ENCODE measurements at regions not wholly inside any gene's neighbourhood (a gene's known extent, or its start where the extent isn't known, plus 50 kb on each side); places are given as distances from the start of the nearest gene placed in this dataset.
"Not testable (repeated sequence)": the region's sequence is repeated elsewhere in the genome, so short reads cannot be mapped to it uniquely, and the experiment has no call there.

DNA sequence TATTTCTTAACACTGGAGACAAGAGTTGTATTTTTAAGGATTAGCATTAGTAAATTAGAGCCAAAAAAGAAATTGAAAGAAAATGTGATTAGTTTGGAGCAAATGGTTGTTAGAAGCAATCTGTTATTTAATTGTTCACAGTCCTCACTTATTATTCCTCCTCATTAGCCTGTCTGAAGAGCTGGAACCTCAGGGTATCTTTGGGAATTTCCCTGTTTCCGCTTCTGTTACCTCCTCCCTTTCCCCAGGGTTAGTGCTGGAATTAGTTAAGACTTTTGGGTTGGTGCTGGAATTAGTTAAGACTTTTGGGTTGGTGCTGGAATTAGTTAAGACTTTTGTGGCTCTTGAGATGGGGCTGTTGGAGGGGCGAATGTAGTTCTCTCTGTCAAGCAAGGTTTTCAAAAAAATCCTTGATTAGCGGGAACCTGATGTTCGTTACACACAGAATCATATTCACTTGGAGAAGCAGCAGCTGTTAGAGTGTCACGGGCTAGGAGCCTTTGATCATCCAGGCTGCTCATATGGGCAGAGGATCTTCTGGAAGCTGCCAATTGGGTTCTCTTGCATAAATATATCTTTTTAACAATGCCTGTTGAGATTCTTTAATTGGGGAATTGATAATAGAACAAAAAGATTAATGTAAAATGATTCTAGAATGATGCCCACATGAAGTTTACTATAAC lies 251.0 kb upstream of the NPSR1 start:
- no peak overlapping the region for H3K27ac Mint-ChIP-seq
- H3K4me1 Mint-ChIP-seq (ENCODE audit: low read depth), result no peaks in the 10 kb centered on the region
- no peak overlapping the region for H3K4me3 Mint-ChIP-seq
- peaks cover 18% of the 10 kb centered on the region for H3K9me3 Mint-ChIP-seq
- no peaks in the 10 kb centered on the region for H3K27me3 Mint-ChIP-seq
- no peaks in the 10 kb centered on the region for H3K36me3 Mint-ChIP-seq (ENCODE audit: low read depth)
- intact Hi-C loops (cut with micrococcal nuclease), result no loop called here

DNA sequence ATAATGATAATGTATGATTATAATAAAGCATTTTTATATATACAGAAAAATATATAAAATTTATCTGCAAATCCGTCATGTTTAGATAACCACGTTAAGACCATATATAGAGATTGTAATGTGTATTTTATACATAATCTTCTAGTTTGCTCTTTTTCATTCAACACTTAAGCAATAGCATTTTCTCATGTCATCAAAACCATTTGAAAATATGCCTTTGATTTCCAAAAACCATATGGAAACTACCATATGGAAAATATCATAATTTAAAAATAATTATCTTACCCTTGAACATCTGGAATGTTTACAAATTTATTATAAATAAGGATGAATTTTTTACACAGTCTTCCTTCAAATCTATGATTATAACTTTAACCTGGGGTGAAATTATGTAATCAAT lies 250.4 kb upstream of the NPSR1 start:
- intact Hi-C loops (cut with micrococcal nuclease), result no loop called here
- Mint-ChIP-seq H3K27ac (no peak overlapping the region), H3K27me3 (no peaks in the 10 kb centered on the region), H3K4me1 (ENCODE audit: low read depth) (no peaks in the 10 kb centered on the region), H3K9me3 (peaks cover 21% of the 10 kb centered on the region), H3K36me3 (ENCODE audit: low read depth) (no peaks in the 10 kb centered on the region), H3K4me3 (no peak overlapping the region)

DNA sequence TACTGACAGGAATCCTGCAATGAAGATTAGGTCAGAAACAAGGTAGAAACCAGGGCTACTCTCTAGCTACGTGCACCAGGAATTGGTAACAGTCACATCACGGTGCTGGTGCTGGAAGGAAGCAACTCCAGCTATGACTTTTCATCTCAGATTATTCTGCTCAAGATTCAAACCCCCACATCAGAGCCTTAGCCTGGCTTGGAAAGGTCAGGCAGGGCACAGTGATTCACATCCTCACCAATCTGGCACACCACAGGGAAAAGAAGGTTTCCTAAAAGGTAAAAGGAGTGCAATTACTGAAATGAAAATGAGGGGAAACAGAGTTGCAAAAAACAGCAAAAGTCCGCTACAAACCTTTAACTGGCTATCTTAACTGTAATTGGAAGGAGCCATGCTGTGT lies 240.2 kb upstream of the NPSR1 start:
- no peak overlapping the region for H3K4me3 Mint-ChIP-seq
- intact Hi-C loops (cut with micrococcal nuclease), result no loop called here
- H3K9me3 Mint-ChIP-seq, result peaks cover 15% of the 10 kb centered on the region
- H3K27ac Mint-ChIP-seq, result no peak overlapping the region
- no peaks in the 10 kb centered on the region for H3K36me3 Mint-ChIP-seq (ENCODE audit: low read depth)
- H3K27me3 Mint-ChIP-seq, result no peaks in the 10 kb centered on the region
- no peaks in the 10 kb centered on the region for H3K4me1 Mint-ChIP-seq (ENCODE audit: low read depth)

DNA sequence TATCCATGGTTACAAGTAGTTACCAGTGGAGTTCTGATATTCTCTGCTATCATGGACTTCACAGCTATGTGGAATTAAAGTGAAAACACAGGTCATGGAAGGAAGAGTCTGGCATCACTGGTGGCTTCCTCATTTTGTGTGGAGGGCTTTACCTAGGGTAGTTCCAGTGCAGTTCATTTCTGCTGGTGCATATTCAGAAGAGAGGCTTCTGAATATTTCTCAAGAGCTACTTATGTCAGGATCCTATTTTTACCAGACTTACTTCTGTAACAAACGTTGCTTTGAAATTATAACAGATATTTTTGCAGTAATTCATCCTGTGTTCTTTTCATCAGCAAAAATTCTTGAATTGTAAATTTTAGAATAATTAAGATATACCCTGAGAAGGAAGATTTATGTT lies 236.5 kb upstream of the NPSR1 start:
- no peaks in the 10 kb centered on the region for H3K27me3 Mint-ChIP-seq
- H3K4me1 Mint-ChIP-seq (ENCODE audit: low read depth), result no peaks in the 10 kb centered on the region
- H3K36me3 Mint-ChIP-seq (ENCODE audit: low read depth), result no peaks in the 10 kb centered on the region
- H3K4me3 Mint-ChIP-seq, result no peak overlapping the region
- H3K9me3 Mint-ChIP-seq, result peaks cover 7% of the 10 kb centered on the region
- no peak overlapping the region for H3K27ac Mint-ChIP-seq
- intact Hi-C loops (cut with micrococcal nuclease), result no loop called here

DNA sequence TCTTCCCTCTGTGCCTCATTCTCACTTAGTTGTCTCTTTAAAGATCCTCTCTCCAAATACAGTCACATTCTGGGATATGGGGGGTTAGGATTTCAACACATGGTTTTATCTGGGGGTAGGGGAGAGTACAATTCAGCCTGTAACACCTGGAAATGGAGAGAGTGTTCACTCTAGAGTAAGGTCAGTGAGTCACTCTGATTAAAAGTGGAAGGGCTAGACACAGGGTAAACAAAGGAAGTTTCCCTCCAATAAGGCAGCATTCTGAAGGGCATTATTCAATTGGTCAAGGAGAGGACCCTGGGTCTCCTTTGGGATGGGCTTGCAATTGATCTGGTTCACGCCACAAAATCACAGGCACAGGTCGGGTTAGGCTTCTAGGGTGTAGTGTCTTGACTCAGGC lies 232.8 kb upstream of the NPSR1 start:
- Mint-ChIP-seq H3K4me1 (ENCODE audit: low read depth) (no peaks in the 10 kb centered on the region), H3K27ac (no peak overlapping the region), H3K4me3 (no peak overlapping the region), H3K27me3 (no peaks in the 10 kb centered on the region), H3K36me3 (ENCODE audit: low read depth) (no peaks in the 10 kb centered on the region), H3K9me3 (peaks cover 2% of the 10 kb centered on the region)
- intact Hi-C loops (cut with micrococcal nuclease), result no loop called here

DNA sequence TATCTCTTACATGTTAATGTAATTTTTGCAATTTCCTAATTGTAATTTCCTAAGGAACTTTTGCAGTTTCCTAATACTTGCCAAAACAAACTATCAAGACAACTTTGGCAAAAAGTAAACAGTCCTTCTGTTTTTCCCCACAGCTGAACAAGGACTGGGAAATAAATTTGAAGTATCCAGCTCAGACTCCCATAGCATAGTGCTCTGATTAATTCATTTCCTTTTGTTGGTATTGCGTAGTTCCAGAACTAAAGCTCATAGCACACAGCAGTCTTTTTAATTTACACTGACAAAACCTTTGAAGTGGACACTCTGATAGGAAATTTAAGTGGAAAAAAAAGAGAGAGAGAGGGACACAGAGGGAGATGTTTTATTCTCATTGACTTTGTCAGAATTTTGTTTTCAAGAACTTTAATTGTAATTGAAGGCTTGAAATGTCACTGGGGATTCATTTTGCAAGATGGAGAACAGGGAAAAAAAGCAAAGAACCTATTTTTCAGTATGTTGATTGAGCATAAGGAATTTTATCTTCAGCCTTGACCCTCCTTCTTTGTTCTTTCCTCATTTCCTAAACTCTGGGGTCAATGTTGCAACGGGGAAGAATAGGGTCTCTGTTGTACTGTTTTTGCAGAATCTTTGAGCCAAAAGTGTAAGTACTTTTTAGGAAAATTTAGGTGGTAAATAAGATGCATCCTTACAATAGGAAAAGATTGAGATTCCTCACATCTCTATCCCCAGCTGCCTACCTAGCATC lies 232.2 kb upstream of the NPSR1 start:
- Mint-ChIP-seq H3K27ac (no peak overlapping the region), H3K27me3 (no peaks in the 10 kb centered on the region), H3K36me3 (ENCODE audit: low read depth) (no peaks in the 10 kb centered on the region), H3K9me3 (peaks cover 8% of the 10 kb centered on the region), H3K4me3 (no peak overlapping the region), H3K4me1 (ENCODE audit: low read depth) (no peaks in the 10 kb centered on the region)
- intact Hi-C loops (cut with micrococcal nuclease), result no loop called here

DNA sequence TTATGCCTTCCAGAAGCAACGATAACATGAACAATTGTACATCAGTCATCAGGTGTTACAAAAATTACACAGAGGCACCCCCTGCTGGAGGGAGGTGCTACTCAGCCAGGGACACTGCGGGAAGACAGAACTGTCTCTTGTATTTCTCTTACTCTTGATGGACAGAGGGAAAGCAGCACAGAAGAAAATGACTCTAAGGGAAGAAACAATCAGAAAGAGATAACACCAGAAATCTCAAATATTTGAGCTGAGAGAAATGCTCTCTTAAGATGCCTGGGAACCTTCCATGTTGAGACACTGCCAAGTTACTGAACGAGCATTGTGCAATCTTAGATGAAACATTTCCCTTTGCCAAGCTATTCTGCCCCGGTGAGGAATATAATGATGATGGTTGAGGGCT lies 227.6 kb upstream of the NPSR1 start:
- no peaks in the 10 kb centered on the region for H3K36me3 Mint-ChIP-seq (ENCODE audit: low read depth)
- peaks cover 55% of the 10 kb centered on the region for H3K9me3 Mint-ChIP-seq
- intact Hi-C loops (cut with micrococcal nuclease), result no loop called here
- no peak overlapping the region for H3K27ac Mint-ChIP-seq
- no peaks in the 10 kb centered on the region for H3K4me1 Mint-ChIP-seq (ENCODE audit: low read depth)
- H3K4me3 Mint-ChIP-seq, result no peak overlapping the region
- H3K27me3 Mint-ChIP-seq, result no peaks in the 10 kb centered on the region

DNA sequence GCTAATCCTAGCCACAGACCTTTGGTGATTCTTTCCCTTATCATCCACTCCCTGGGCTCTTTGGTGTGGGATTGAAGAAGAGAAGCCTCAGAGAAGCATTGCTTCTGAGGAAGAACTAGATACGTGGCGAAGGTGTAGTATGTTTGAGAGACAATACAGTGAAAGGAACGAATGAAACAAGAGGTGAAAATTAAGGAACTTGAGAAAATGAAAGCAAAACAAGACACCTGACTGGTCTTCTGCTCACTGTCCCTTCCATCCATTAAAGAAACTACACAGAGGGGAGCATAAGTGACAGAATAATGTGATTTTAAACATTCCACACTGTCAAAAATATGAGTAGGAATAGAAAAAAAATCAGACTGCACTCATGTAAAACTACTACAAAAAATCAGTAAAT lies 219.6 kb upstream of the NPSR1 start:
- H3K27ac Mint-ChIP-seq, result no peak overlapping the region
- intact Hi-C loops (cut with micrococcal nuclease), result no loop called here
- peaks cover 31% of the 10 kb centered on the region for H3K9me3 Mint-ChIP-seq
- H3K4me3 Mint-ChIP-seq, result no peak overlapping the region
- no peaks in the 10 kb centered on the region for H3K4me1 Mint-ChIP-seq (ENCODE audit: low read depth)
- no peaks in the 10 kb centered on the region for H3K36me3 Mint-ChIP-seq (ENCODE audit: low read depth)
- no peaks in the 10 kb centered on the region for H3K27me3 Mint-ChIP-seq

DNA sequence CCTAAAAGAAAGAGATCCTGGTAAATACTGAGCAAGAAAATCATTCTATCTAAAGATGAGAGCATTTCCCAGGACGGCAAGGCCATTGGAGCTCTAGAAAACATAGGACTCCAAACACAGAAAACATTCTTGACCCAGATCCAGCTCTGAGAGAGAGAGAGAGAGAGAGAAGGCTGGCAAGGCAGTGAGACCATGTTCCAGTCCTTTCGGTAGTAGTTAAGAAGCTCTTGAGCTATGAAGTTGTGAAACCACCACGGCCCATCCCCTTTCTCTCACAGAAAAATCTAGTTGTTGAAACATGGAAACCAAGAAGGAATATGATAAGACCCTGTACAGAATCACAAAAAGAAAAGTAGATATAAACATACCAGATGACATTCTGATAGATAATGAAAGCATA lies 212.4 kb upstream of the NPSR1 start:
- peaks cover 42% of the 10 kb centered on the region for H3K9me3 Mint-ChIP-seq
- intact Hi-C loops (cut with micrococcal nuclease), result no loop called here
- H3K27me3 Mint-ChIP-seq, result no peaks in the 10 kb centered on the region

DNA sequence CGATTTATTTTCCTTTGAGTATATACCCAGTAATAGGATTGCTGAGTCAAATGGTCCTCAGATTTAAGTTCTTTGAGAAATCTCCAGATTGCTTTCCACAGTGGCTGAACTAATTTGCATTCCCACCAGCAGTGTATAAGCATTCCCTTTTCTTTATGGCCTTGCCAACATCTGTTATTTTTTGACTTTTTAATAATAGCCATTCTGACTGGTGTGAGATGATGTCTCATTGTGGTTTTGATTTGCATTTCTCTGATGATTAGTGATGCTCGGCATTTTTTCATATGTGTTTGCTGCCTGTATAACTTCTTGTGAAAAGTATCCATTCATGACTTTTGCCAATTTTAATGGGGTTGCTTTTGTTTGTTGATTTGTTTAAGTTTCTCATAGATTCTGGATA lies 209.5 kb upstream of the NPSR1 start:
- H3K27me3 Mint-ChIP-seq; H3K4me3 Mint-ChIP-seq; H3K36me3 Mint-ChIP-seq (ENCODE audit: low read depth); intact Hi-C loops (cut with micrococcal nuclease); H3K4me1 Mint-ChIP-seq (ENCODE audit: low read depth); H3K27ac Mint-ChIP-seq: not testable (repeated sequence)
- peaks cover 42% of the 10 kb centered on the region for H3K9me3 Mint-ChIP-seq

More for the DNA sequence above, 212.4 kb upstream of the NPSR1 start:
- Mint-ChIP-seq H3K4me1 (ENCODE audit: low read depth) (no peaks in the 10 kb centered on the region), H3K4me3 (no peak overlapping the region), H3K27ac (no peak overlapping the region), H3K36me3 (ENCODE audit: low read depth) (no peaks in the 10 kb centered on the region)

DNA sequence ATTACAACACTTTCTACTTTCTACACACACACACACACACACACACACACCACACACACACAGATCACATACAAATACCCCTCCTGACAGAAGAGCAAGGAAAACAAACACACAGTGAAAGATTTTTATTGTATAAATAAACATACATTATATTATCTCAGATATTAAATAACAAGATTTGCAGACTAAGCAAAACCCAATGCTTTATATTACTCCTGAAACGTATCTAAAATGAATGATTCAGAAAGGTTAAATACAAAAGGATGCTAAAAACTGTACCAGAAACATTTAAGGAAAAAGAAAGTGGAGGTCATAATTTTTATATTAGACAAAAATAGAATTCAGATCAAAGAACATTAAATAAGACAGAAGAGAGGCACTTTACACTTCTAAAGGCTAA lies 208.3 kb upstream of the NPSR1 start:
- H3K9me3 Mint-ChIP-seq, result peaks cover 36% of the 10 kb centered on the region
- no peak overlapping the region for H3K4me3 Mint-ChIP-seq
- no peak overlapping the region for H3K27ac Mint-ChIP-seq
- no peaks in the 10 kb centered on the region for H3K27me3 Mint-ChIP-seq
- intact Hi-C loops (cut with micrococcal nuclease), result no loop called here
- H3K36me3 Mint-ChIP-seq (ENCODE audit: low read depth), result no peaks in the 10 kb centered on the region
- H3K4me1 Mint-ChIP-seq (ENCODE audit: low read depth), result no peaks in the 10 kb centered on the region

DNA sequence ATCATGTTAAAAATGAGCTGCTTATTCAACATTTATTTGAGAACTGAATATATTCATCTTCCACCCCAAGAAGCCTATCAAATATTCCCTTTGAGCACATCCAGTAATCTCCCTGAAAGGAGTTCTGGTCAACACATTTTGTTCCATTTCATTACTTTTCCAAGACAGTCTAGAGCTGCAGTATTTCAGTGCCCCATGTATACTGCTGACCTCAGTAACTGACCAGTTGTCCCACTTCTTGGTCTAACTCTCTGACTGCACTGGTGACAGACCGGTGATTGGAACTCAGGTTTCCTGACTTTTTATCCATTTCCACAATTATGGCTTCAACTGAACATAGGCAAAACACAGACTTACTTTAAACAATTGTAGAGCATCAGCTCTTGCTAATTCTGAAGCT lies 206.8 kb upstream of the NPSR1 start:
- Mint-ChIP-seq H3K4me1 (ENCODE audit: low read depth) (no peaks in the 10 kb centered on the region), H3K36me3 (ENCODE audit: low read depth) (no peaks in the 10 kb centered on the region), H3K27ac (no peak overlapping the region), H3K27me3 (no peaks in the 10 kb centered on the region), H3K9me3 (peaks cover 25% of the 10 kb centered on the region), H3K4me3 (no peak overlapping the region)
- intact Hi-C loops (cut with micrococcal nuclease), result no loop called here

DNA sequence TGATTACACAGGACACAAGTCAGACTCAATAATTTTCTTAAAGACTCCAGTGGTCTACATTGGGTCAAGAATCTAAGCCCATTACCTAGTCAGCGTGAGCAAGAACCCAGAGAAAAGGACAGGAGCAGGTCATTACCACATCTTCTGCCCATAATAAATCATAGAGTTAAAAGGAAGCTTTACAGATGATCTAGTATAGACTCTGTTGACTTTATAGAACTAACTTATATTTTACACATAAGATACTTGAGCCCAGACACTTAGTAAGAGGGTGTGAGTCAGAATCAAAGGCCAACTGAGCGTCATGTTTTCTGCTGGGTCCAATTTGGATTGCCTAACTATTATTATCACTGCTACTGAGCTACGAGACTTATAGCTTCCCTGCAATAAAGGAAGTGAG lies 206.1 kb upstream of the NPSR1 start:
- H3K27me3 Mint-ChIP-seq, result no peaks in the 10 kb centered on the region

DNA sequence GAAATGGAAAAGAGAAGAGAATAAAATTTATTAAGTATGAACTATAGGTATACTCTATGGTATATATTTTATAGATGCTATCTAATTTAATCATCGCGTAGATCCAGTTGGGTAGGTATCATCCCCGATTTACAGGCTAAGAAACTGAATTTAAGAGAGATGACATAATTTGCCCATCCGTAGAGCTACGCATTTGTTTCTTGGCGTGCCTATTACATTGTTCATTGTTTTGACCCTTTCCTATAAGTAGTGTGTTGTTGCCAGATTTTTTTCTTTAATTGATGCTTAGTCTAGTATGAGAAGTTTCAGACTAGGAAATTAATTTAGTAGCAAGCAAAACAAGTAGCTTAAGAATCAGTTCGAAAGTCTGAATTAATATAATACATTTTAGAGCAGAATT lies 205.7 kb upstream of the NPSR1 start:
- Mint-ChIP-seq H3K4me3 (no peak overlapping the region), H3K27ac (no peak overlapping the region), H3K36me3 (ENCODE audit: low read depth) (no peaks in the 10 kb centered on the region), H3K27me3 (no peaks in the 10 kb centered on the region), H3K4me1 (ENCODE audit: low read depth) (no peaks in the 10 kb centered on the region), H3K9me3 (peaks cover 15% of the 10 kb centered on the region)
- intact Hi-C loops (cut with micrococcal nuclease), result no loop called here

More for the DNA sequence above, 206.1 kb upstream of the NPSR1 start:
- Mint-ChIP-seq H3K4me3 (no peak overlapping the region), H3K4me1 (ENCODE audit: low read depth) (no peaks in the 10 kb centered on the region), H3K27ac (no peak overlapping the region), H3K36me3 (ENCODE audit: low read depth) (no peaks in the 10 kb centered on the region), H3K9me3 (peaks cover 19% of the 10 kb centered on the region)
- intact Hi-C loops (cut with micrococcal nuclease), result no loop called here

DNA sequence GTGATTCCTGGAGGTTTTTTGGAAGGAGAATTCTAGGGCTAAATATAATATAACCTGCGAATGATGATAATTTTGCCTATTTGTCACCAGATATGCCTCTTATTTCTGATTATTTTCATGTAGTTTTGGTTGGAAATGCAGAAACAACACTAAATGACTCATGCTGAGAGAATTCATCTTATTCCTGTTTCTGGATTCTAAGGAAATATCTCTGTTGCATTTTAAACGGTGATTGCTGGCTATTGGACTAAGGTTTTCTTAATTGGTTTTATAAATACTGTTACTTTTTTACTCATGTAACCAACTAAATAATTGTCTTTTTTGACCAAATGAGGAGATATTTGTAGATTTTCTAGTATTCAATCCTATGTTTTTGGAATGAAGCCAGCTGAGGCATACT lies 204.9 kb upstream of the NPSR1 start:
- no peaks in the 10 kb centered on the region for H3K4me1 Mint-ChIP-seq (ENCODE audit: low read depth)

More for the DNA sequence above, 204.9 kb upstream of the NPSR1 start:
- intact Hi-C loops (cut with micrococcal nuclease), result no loop called here
- Mint-ChIP-seq H3K9me3 (peaks cover 10% of the 10 kb centered on the region), H3K36me3 (ENCODE audit: low read depth) (no peaks in the 10 kb centered on the region), H3K27me3 (no peaks in the 10 kb centered on the region), H3K27ac (no peak overlapping the region), H3K4me3 (no peak overlapping the region)

Measured in dendritic cell treated with granulocyte-macrophage colony-stimulating factor and Interleukin-4, amounts not matched to agents 40 ng/mL and 50 ng/mL, for 4 days (primary cell).